NCI-H748 (cell line): ENCODE measurements at regions not wholly inside any gene's neighbourhood (a gene's known extent, or its start where the extent isn't known, plus 50 kb on each side); places are given as distances from the start of the nearest gene placed in this dataset.
"Not testable (repeated sequence)": the region's sequence is repeated elsewhere in the genome, so short reads cannot be mapped to it uniquely, and the experiment has no call there.

Source experiments
- DNase-seq: peaks from one replicate; lab custom pipeline; 2025; ENCODE audit not compliant: unreplicated experiment; lab: John Stamatoyannopoulos, UW

- DNase-seq: no peak
Measured at GRCh38 chr16:77488652-77489051, 53.8 kb upstream of the ADAMTS18 start.

GRCh38 chr16:77491091-77491490 is 56.3 kb upstream of the ADAMTS18 start:
- DNase-seq: no peak

GRCh38 chr16:77496934-77497333 is 62.1 kb upstream of the ADAMTS18 start:
- DNase-seq: no peak

- no peak for DNase-seq
Measured at GRCh38 chr16:77499373-77500285, 64.8 kb upstream of the ADAMTS18 start.

GRCh38 chr16:77500286-77500598 is 65.4 kb upstream of the ADAMTS18 start:
- no peak for DNase-seq

GRCh38 chr16:77500934-77501664 is 66.3 kb upstream of the ADAMTS18 start:
- no peak for DNase-seq

- no peak for DNase-seq
Measured at GRCh38 chr16:77502448-77502847, 67.6 kb upstream of the ADAMTS18 start.

GRCh38 chr16:77506492-77506891 is 71.7 kb upstream of the ADAMTS18 start:
- not testable (repeated sequence) for DNase-seq

- DNase-seq: no peak
Measured at GRCh38 chr16:77509051-77509450, 74.2 kb upstream of the ADAMTS18 start.

GRCh38 chr16:77509796-77510195 is 75.0 kb upstream of the ADAMTS18 start:
- DNase-seq: no peak

GRCh38 chr16:77511053-77511452 is 76.2 kb upstream of the ADAMTS18 start:
- no peak for DNase-seq

GRCh38 chr16:77514500-77515220 is 79.8 kb upstream of the ADAMTS18 start:
- no peak for DNase-seq

GRCh38 chr16:77525226-77525625 is 90.4 kb upstream of the ADAMTS18 start:
- not testable (repeated sequence) for DNase-seq

- DNase-seq: peak; percentile 2
Measured at GRCh38 chr16:77531752-77532151, 96.9 kb upstream of the ADAMTS18 start.

- no peak for DNase-seq
Measured at GRCh38 chr16:77536809-77537208, 102.0 kb upstream of the ADAMTS18 start.

GRCh38 chr16:77539421-77540034 is 104.7 kb upstream of the ADAMTS18 start:
- DNase-seq: no peak

GRCh38 chr16:77540646-77541045 is 105.8 kb upstream of the ADAMTS18 start:
- DNase-seq: no peak

- no peak for DNase-seq
Measured at GRCh38 chr16:77541165-77541564, 106.3 kb upstream of the ADAMTS18 start.

- no peak for DNase-seq
Measured at GRCh38 chr16:77548151-77548550, 113.3 kb upstream of the ADAMTS18 start.

GRCh38 chr16:77548766-77549165 is 113.9 kb upstream of the ADAMTS18 start:
- DNase-seq: no peak

GRCh38 chr16:77549876-77550275 is 115.0 kb upstream of the ADAMTS18 start:
- no peak for DNase-seq
